B cell (primary cell): ENCODE measurements at regions not wholly inside any gene's neighbourhood (a gene's known extent, or its start where the extent isn't known, plus 50 kb on each side); places are given as distances from the start of the nearest gene placed in this dataset.

ENCODE experiments used
- ATAC-seq: fragments of 200-7000 bp; cut with Tn5 transposase; one replicate; pipeline ENCODE4 v1.10.0; 2021; ENCODE audit warnings: low read depth, mild to moderate bottlenecking, moderate number of reproducible peaks, moderate library complexity
- CTCF ChIA-PET: fragments of 350-600 bp; sonication (Branson Sonifier 250); formaldehyde crosslinking; loops from one replicate; lab custom pipeline; 2021; ENCODE audit warnings: antibody characterized with exemption, inconsistent platforms; lab: Charles Lee
- POLR2A ChIA-PET: fragments of 350-600 bp; sonication (Branson Sonifier 250); formaldehyde crosslinking; loops from one replicate; lab custom pipeline; 2021; ENCODE audit warnings: antibody characterized with exemption; lab: Charles Lee
- DNase-seq: peaks from one replicate; pipeline ENCODE4 v3.0.0; 2013
- H2AFZ ChIP-seq: 2 replicates; pipeline ENCODE4 v1.6.1; 2012; ENCODE audit warnings: mild to moderate bottlenecking, low read depth, low read length; ENCODE audit not compliant: insufficient read depth, poor library complexity, severe bottlenecking
- H3K27ac ChIP-seq, 2 donors: 1 replicate in 1 of 2; 2 replicates in 1 of 2; pipeline ENCODE4 v1.5.1; 2012 to 2013; ENCODE audit warnings: low read length in 2 of 2, mild to moderate bottlenecking in 2 of 2, moderate library complexity in 1 of 2
- H3K27me3 ChIP-seq, 4 experiments: fragments of 200-600 bp in 1 of 4; sonication (generic) in 1 of 4; replicated peaks in 1 of 4; 1 replicate in 2 of 4; 2 replicates in 2 of 4; pipeline versions ENCODE4 v1.6.1 to v1.7.0; 2013 to 2016; ENCODE audit warnings: low read length in 3 of 4, mild to moderate bottlenecking in 2 of 4, mixed read lengths in 1 of 4, moderate library complexity in 1 of 4; ENCODE audit not compliant: insufficient read depth in 4 of 4, control insufficient read depth in 3 of 4; ENCODE audit errors: control extremely low read depth in 1 of 4
- H3K36me3 ChIP-seq, 2 experiments: replicated peaks in 1 of 2; 1 replicate in 1 of 2; 2 replicates in 1 of 2; pipeline versions ENCODE4 v1.6.1 to v1.7.1; 2013; ENCODE audit warnings: low read length in 1 of 2; ENCODE audit not compliant: insufficient read depth in 2 of 2, control insufficient read depth in 1 of 2; ENCODE audit errors: control extremely low read depth in 1 of 2, extremely low read depth in 1 of 2
- H3K4me1 ChIP-seq, 2 donors: fragments of 200-600 bp in 1 of 2; sonication (generic) in 1 of 2; 1 replicate in 1 of 2; 2 replicates in 1 of 2; pipeline versions ENCODE4 v1.5.1 to v1.6.1; 2013 to 2017; ENCODE audit warnings: low read length in 2 of 2; ENCODE audit not compliant: control insufficient read depth in 2 of 2, insufficient read depth in 2 of 2
- H3K4me2 ChIP-seq: replicated peaks from 2 replicates; pipeline ENCODE3; 2012; ENCODE audit warnings: mild to moderate bottlenecking, low read depth, low read length; ENCODE audit not compliant: poor library complexity, severe bottlenecking
- H3K4me3 ChIP-seq, 5 experiments: fragments of 200-600 bp in 1 of 5; sonication (generic) in 1 of 5; 1 replicate in 3 of 5; 2 replicates in 2 of 5; pipeline versions ENCODE4 v1.5.1 to v1.7.0; 2011 to 2016; ENCODE audit warnings: low read length in 4 of 5, mild to moderate bottlenecking in 4 of 5, low read depth in 2 of 5, control low read depth in 1 of 5, moderate library complexity in 1 of 5; ENCODE audit not compliant: insufficient read depth in 1 of 5; ENCODE audit errors: control extremely low read depth in 1 of 5, extremely low read depth in 1 of 5
- H3K79me2 ChIP-seq: fragments of 200-600 bp; sonication (generic); one replicate; pipeline ENCODE4 v1.6.0; 2016; ENCODE audit warnings: low read length; ENCODE audit not compliant: control insufficient read depth, insufficient read depth
- H3K9ac ChIP-seq: fragments of 200-600 bp; sonication (generic); 2 replicates; pipeline ENCODE4 v1.6.1; 2017; ENCODE audit warnings: mild to moderate bottlenecking, low read length, moderate library complexity
- H3K9me3 ChIP-seq, 3 donors: one replicate each; pipeline versions ENCODE4 v1.6.1 to v1.7.1; 2013; ENCODE audit warnings: low read length in 2 of 3; ENCODE audit not compliant: control insufficient read depth in 2 of 3, insufficient read depth in 1 of 3; ENCODE audit errors: control extremely low read depth in 1 of 3
- H4K20me1 ChIP-seq: 2 replicates; pipeline ENCODE4 v1.6.0; 2012; ENCODE audit warnings: mild to moderate bottlenecking, low read length; ENCODE audit not compliant: insufficient read depth, control insufficient read depth, poor library complexity, severe bottlenecking
- H3K27ac Mint-ChIP-seq: one replicate; pipeline ENCODE4 v1.8.0; 2021; ENCODE audit warnings: mixed read lengths
- H3K27me3 Mint-ChIP-seq: one replicate; pipeline ENCODE4 v1.8.0; 2021; ENCODE audit warnings: mixed read lengths
- H3K4me1 Mint-ChIP-seq: one replicate; pipeline ENCODE4 v1.8.0; 2021; ENCODE audit warnings: mixed read lengths
- H3K4me3 Mint-ChIP-seq: one replicate; pipeline ENCODE4 v1.8.0; 2021; ENCODE audit warnings: mixed read lengths
- H3K9me3 Mint-ChIP-seq: one replicate; pipeline ENCODE4 v1.8.0; 2022; ENCODE audit warnings: mixed read lengths; ENCODE audit not compliant: insufficient read depth
- CTCF ChIP-seq: fragments of 200-600 bp; IDR thresholded peaks from one replicate; pipeline ENCODE4 v1.8.0; 2022; ENCODE audit warnings: antibody characterized with exemption, mild to moderate bottlenecking
- EZH2 ChIP-seq: IDR thresholded peaks from 2 replicates; pipeline ENCODE4 v1.6.1; 2012; ENCODE audit warnings: borderline replicate concordance, low read depth, mild to moderate bottlenecking, moderate library complexity, low read length; ENCODE audit not compliant: insufficient read depth, poor library complexity, severe bottlenecking
- WGBS: methylation state at CpG from one replicate; pipeline ENCODE4 v1.1.5; 2013; ENCODE audit warnings: missing lambda C conversion rate; ENCODE audit not compliant: insufficient coverage; 5-methylcytosine and 5-hydroxymethylcytosine counted together
- intact Hi-C: fragments of 100-400 bp; cut with micrococcal nuclease; formaldehyde crosslinking; loops from one replicate; pipeline ENCODE4 v1.10.0; 2022

DNA sequence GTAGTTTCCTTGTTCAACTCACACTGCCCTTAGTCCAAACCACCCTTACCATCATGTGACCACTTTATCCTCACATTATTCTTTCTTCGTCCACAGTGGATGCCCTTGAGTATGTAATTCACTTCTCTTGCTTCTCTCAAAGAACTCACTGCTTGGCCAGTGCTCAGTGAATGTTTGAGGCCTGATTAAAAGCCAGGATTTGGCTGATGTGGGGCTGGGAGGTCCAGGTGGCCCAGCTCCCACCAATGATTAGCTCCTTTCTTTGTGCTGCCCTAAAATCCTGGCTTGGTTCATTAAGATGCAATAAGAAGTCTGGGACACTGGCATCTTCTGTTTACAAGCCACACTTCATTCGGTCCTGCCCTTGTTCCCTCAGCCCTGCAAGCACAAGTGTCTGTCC lies 97.8 kb upstream of the CELF4 start:
- no peaks in the 10 kb centered on the region for H3K27me3 ChIP-seq
- H3K36me3 ChIP-seq, result no peaks in the 10 kb centered on the region
- no peak overlapping the region for H3K27ac ChIP-seq
- CTCF ChIA-PET, result no interaction called here
- H3K9me3 ChIP-seq, result peaks cover 0 to 11% (median 0%) of the 10 kb centered on the region in 3 donors
- DNase-seq (no peak), ATAC-seq (no peak)
- no peak overlapping the region for H3K9ac ChIP-seq
- no peaks in the 10 kb centered on the region for H3K4me1 Mint-ChIP-seq
- H3K27me3 Mint-ChIP-seq, result no peaks in the 10 kb centered on the region
- no peaks in the 10 kb centered on the region for H4K20me1 ChIP-seq
- no peak overlapping the region for H2AFZ ChIP-seq
- H3K4me3 ChIP-seq, result no peak overlapping the region
- no peak overlapping the region for H3K27ac Mint-ChIP-seq
- H3K9me3 Mint-ChIP-seq, result no peaks in the 10 kb centered on the region
- intact Hi-C loops, result no loop called here
- no peaks in the 10 kb centered on the region for H3K4me1 ChIP-seq
- no peak overlapping the region for H3K4me2 ChIP-seq
- POLR2A ChIA-PET, result no interaction called here
- no peak for TF ChIP-seq EZH2
- no peak for TF ChIP-seq CTCF
- no peak overlapping the region for H3K4me3 Mint-ChIP-seq
- no peaks in the 10 kb centered on the region for H3K79me2 ChIP-seq
- WGBS, result no CpG with 5 or more reads among the region's 2 CpGs

- Histone ChIP-seq H3K27ac (no peak overlapping the region), H3K36me3 (no peaks in the 10 kb centered on the region), H3K4me1 (no peaks in the 10 kb centered on the region), H3K9ac (no peak overlapping the region), H3K4me3 (no peak overlapping the region), H3K27me3 (no peaks in the 10 kb centered on the region), H2AFZ (no peak overlapping the region), H3K79me2 (no peaks in the 10 kb centered on the region), H4K20me1 (no peaks in the 10 kb centered on the region), H3K4me2 (no peak overlapping the region), H3K9me3 (peaks cover 0 to 11% (median 0%) of the 10 kb centered on the region in 3 donors)
- no peak for DNase-seq
- Mint-ChIP-seq H3K9me3 (no peaks in the 10 kb centered on the region), H3K27me3 (no peaks in the 10 kb centered on the region), H3K27ac (no peak overlapping the region), H3K4me3 (no peak overlapping the region), H3K4me1 (no peaks in the 10 kb centered on the region)
- TF ChIP-seq EZH2 (no peak), CTCF (no peak)
- intact Hi-C loops, result no loop called here
- CTCF ChIA-PET, result no interaction called here
- POLR2A ChIA-PET, result no interaction called here
- ATAC-seq, result no peak
- WGBS, result 91% methylated on average over 4 of the region's 13 CpGs
Measured at GRCh38 chr18:37662546-37663339, 97.1 kb upstream of the CELF4 start.
